UCSD-AML1 (cell line): ENCODE measurements at regions not wholly inside any gene's neighbourhood (a gene's known extent, or its start where the extent isn't known, plus 50 kb on each side); places are given as distances from the start of the nearest gene placed in this dataset.
A peak's percentile ranks its signal among the peaks of the same experiment; 100 is the strongest.

Experiments used
- DNase-seq: peaks from one replicate; lab custom pipeline; 2025; ENCODE audit not compliant: unreplicated experiment; lab: John Stamatoyannopoulos, UW

DNA sequence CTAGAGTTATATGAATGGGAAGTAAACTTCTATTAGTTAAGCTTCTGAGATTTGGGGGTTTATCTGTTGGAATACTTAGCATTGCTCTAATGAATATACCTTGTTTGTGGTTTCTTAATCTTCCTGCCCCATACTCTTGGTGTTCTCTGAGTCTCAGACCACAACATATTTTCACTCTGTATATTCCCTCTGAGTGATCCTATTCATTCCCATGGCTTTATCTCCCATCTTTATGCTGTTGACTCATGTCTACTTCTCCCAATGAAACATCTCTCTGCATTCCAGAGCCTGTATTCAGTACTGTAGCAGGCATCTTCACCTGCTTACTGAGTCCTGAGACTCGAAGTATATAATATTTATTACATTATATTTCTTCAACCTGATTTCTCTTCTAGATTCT is 283.7 kb upstream of the MAP3K7 start:
- no peak for DNase-seq

DNA sequence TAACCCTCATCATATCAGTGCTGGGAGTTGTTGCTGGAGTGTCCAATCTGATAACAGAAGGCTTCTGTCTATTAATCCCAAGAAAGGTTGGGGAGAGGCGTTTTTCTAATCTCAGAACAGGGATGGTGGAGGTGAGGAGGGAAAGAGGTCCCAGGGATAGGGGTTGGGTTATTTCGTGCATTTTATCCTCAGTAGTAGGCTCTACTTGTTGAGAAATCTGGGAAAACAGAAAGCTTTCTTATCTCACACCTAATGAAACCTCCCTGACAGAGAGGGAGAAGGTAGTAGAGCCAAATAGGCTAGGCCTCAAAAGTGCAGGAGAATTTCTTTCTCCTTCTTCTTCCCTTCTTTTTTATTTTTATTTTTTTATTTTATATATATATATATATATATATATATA is 281.8 kb upstream of the MAP3K7 start:
- no peak for DNase-seq

DNA sequence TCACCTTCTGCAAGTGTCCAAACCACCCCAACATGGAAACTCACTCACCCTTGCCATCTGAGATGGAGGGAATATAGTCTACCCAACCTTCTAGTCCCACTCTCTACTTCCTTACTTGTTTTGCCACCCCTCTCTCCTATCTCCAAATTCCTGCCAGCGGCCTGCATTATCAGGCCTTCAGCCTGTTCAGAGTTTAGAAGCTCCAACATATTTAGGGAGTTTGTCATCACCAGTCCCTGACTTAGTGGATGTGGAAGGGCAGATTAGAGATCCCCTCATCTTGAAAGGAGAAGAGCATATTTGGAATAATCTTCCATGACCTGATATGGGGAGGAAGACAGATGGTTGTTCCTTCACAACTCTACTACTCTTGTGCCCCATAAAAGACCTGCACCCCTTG is 281.4 kb upstream of the MAP3K7 start:
- DNase-seq: no peak

DNA sequence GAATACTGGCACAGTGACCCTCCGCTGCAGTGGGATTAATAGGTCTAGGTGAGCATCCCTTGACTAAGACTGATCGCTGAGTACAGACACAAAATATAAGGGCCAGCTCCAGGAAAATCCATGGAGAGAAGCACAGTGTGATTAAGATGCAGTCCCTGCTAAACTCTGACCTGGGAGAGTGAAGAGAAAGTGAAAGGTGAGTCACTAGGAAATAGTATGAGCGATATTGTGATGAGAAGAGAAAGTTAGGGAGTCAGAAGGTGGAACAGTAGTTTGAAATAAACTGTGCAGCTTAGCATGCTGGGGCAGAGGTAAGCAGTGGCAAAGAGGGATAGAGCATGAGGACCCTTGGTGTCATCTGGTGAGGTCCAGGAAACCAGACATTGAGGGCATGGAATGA is 278.6 kb upstream of the MAP3K7 start:
- no peak for DNase-seq

DNA sequence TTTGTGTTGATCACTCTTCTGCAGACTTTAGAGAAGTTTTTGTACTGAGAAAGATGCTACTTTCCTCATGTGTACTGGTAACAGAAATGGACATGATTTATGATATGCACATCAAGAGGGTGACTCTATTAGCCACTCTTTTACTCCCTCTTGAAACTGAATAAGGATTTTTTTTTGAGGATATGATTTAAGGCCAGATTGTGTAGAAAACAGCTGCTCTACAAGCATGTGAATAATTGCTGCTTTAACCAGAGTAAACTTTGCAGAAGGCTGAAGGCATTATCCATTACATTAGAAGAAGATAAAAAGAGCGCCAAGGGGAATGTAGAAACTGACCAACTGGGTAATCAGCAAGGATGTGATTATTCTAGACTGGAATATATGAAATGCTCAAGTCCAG is 276.2 kb upstream of the MAP3K7 start:
- no peak for DNase-seq

DNA sequence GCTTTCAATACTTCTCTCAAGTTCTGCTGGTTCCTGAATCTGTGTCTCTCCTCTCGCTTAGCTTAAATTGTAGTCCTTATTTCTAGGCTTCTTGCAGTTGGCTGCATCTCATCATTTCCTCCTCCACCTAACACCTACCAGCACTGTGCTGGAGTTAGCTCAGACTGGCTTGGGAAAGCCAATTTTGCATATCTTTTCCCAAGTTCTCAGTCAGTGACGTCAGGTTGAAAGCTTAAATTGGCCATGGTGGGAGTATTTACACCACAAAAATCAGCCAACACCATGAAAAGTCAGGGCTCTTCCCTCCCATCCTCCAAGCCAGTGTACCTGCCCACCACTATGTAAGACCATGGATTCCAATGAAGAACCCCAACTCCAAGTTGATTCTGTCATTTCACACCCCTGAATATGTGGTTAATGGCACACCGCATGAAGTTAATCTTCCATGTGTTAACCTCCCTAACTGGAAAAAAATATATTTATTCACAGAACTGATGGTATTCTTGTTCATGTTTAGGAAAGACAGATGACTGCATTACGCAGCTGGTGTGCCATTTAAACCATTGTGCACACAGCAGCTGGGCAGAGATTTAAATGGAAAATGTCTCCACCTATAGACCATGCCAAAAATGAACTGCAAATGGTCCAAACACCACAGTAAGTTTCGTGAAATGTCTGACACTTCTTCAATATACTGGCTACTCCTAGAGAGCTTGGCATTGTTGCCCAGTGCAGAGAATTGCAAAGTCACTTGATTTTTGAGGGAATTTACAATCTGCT is 274.1 kb upstream of the MAP3K7 start:
- DNase-seq: no peak

DNA sequence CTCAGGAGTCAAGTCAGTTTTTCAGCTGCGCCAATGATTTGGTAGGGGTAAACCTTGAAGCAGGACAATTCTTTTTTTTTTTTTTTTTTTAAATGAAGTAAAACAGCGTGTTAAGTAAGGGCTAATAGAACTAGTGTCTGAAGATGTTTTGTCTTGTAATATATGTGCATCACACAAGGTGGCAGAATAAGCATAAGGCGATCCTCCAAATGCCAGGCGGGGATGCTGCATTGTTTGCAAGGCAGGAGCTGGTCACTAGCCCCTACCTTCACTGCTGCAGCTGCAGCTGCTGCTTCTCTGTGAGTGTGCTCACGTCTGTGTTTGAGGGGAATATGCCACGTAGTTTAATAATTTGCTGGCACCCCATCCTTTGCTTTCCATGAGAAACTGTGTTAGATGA is 272.7 kb upstream of the MAP3K7 start:
- DNase-seq: peak; percentile 34

DNA sequence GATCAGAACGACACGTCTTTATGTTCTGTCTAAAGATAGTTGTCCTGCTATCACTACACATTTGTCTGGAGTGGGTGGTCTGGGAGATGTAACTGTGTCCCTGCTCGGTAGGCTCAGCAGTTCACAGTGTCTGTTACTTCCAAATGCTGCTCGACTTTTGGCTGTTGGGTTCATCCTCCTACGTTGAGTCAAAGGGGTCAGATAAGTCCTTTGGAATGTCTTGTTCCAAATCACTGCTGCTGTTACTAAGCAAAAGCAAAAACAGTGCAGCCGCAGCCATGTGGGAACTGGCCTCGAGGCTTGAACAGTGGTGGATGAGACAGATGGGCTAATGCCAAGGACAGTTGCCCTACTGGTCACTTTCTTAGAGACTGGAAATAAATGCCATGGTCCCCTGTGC is 272.2 kb upstream of the MAP3K7 start:
- DNase-seq: no peak

DNA sequence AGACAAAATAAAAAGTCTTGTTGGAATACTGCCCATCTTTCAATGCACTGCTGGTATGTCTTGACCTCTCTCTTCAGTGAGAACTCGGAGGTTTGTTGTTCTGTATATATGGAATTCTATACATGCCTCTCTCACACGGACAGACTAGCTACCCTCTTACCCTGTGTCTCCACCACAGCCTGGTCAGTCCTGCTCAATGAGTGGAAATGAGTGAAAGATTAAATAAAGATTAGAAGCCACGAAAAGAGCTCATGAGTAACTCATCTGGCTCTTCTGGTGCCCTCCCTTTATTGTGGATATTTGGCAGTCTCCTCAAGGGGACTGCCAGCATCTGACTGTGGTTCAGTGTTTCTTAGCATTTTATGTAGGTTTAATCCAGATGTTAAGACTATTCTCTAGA is 262.8 kb upstream of the MAP3K7 start:
- DNase-seq: no peak

DNA sequence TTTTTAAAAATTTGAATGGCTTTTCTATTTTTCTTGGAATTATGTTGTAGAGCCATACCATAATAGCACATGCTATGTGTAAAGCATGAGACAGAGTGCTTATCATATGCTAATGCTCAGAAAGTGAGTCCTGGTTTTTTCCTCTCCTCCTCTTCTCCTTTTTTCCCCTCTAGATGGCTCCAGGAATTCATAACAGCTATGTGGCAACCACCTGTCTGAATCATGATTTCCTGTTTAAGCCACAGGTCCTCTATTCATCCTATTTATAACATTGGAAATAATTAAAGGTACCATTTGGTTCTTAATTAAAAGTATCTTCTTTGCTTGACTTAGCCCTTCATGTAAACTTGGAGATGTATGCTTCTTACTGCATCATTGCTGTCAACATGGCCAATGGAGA is 260.0 kb upstream of the MAP3K7 start:
- no peak for DNase-seq

DNA sequence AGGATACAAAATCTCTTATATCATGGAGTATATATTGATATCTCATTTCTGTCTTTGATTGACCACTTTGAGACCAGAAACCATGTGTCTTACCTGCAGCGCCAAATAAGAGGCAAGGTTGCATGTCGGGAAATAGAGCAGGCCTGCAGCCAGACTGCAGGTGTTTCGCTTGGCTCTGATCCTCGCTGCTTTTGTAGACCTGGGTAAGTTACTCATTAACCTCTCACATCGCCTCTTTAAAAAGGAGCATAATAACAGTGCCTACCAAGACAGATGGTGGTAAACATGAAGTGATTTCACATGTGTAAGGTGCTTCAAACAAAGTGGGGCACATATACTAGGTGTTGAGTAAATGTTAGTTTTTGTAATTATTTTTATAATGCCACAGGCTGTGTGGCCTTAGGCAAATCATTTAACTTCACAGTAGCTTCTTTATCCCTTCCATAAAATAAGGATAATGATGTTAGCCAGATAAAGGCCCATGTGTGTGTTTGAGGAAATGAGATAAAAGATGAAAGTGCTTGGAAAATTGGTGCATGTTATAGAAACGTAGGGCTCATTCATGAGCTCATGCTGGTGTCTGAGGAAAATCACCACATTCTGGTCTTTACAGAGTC is 248.8 kb upstream of the MAP3K7 start:
- DNase-seq: no peak

DNA sequence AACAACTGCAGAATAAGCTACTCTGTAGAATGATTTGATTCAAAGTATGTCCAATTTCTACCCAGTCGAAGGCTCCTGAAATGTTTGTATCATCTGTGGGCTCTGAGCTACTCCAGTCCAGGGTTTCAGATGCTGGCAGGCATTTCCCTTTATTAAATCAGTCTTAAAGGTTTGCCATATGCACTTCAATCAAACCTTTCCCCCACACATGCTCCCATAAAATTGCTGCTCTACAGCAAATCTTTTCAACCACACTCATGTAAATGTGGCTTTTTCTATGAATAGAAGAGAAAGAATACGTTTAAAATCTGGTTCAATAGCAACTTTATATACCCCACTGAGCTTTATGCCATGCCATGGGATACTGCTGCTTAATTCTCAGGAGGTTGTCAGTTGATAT is 242.4 kb upstream of the MAP3K7 start:
- no peak for DNase-seq

DNA sequence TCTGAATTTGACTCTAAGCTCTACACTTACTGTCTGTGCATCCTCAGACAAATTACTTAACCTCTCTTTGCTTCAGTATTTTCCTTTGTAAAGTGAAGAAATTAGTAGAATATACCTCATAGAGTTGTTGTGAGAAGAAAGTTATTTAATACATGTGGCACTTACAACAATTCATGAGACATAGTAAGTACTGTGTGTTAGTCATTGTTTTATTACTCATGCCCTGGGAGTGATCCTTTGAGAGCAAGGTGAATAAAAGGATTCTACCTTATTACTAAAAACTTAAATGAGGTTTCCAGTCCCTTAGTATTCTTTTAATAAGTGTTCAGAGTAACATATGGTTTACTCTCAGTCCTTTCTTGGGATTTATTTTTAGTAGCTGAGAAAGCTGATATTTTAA is 233.6 kb upstream of the MAP3K7 start:
- DNase-seq: no peak

DNA sequence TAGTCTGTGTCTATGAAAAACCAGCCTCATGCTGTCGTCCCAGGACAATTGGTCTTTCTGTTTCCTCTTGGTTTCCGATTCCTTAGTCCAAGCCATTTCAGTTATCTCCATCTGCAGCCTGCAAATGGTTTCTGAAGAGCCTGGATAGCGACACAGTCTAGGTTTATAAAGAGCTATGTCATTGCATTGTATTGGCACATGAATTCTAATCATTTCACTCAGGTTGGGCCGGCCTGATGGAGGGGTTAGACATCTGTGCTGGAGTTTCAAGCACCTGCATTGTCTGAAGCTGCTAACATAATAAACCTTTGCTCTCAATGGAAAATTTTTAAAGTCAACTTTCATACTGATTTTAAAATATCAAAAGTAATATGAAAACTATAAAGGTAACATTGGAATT is 232.6 kb upstream of the MAP3K7 start:
- DNase-seq: no peak

DNA sequence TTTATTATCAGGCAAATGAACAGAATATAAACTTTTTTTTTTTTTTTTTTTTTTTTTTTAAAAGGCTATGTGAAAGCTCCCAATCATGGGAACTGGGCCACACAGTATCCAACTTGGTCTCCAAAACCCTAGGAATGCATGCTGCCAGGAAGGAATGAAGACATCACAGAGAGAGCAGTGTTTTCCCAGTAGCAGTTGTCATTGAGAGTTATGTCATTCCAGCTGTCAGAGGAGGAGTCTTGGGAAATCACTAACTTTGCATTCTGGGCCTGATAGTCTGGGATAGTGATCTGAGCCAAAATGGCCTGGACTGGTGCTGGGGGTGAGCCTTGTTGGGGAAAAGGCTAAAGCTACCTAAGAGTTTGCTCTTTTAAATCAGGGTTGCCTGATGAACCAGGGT is 231.3 kb upstream of the MAP3K7 start:
- DNase-seq: no peak

DNA sequence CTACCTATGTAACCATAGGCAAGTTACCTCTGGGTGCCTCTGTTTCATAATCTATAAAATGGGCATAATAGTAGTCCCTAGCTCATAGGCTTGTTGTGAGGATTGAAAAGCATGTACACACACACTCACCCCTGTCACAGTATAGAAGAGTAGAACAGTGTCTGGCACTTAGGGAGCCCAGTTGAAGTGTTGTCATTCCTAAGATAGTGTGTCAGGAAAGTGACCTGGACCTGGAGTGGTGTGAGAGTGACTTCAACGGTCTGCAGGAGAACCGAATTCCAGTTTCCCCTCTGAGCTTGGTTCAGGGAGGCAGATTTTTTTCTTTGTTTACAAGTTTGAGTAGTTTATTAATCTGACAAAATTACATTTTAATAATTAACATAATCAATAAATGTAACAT is 229.9 kb upstream of the MAP3K7 start:
- no peak for DNase-seq

DNA sequence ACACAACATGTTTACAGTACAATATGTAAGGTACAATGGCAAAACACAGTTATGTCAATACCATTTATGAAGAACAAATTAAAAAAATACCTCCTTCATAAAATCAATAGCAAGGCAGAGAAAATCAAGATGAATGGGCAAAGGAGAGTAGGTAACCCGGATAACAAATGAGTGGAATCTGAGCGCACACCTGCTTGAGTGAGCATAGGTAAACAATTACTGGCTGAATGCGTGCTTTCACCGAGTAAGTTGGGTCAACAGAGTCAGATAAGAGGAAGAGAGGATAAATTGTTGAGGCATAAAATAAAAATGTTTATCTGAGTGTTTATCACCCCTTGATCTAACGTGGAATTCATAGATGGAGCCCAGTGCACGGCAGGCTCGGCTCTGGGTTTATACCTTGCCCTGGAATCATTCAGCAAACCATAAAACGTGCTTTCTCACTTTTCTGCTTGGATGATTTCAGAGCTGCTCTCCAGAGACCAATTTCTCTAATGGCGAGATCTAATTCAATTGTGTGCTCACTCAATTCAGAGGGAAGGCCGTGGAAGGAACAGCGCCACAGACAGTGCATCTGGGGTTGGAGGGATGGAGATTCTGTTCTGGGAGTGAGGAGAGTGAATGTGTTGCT is 224.8 kb upstream of the MAP3K7 start:
- DNase-seq: no peak

DNA sequence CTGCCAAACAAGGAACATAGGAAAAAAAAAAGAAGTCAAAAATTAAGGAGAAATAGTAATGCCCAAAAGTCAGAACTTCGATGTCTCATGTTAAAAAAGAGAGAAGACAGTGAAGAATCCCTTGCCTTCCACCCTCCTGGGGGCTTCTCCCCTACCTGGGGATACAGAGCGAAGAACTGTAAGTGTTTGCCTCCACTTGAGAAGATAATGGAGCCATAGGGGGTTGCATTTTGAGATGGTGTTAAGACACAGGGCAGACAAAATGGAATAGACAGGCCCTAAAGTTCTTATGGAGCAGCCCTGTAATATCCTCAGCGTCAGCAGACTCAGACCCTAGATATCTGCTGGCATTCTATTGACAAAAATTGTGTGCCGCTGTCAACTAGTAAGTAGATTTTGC is 222.2 kb upstream of the MAP3K7 start:
- DNase-seq: no peak

DNA sequence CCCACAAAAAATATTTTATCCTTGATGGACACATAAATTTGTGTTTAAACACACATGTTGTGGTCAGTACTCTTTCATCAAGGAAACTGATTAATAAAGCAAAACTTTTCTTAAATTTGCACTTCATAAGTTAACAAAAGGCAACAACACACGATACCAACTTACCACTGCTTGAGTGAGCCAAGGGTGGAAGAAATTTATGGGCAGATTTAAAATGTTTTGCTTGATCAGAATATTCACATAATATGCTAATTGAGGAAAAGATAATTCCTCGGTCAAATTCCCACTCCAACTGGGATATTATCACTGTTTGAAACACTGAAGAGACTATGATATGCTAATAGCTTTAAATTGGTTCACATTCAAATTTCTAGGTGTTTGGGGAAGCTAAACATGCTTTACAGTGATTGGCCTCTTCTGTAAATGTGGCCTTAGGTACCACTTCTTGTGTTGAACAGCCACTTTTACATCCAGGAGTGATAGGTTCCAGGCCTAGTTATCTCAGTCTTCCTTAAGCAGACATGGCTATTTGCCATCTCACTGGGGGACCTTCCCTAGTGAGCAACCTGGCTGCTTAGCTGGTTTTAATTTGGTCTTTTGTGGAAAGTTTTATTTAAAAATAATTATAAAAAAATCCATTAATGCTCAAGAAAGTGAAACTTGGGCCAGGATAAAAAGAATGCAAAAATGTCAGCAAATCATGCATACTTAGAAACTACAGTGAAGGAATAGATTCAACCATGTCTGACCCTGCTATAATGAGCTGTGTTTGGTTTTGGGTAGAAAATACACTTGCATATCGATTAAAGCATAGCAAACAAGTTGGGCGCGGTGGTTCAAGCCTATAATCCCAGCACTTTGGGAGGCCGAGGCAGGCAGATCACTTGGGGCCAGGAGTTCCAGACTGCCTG is 221.2 kb upstream of the MAP3K7 start:
- DNase-seq: no peak

DNA sequence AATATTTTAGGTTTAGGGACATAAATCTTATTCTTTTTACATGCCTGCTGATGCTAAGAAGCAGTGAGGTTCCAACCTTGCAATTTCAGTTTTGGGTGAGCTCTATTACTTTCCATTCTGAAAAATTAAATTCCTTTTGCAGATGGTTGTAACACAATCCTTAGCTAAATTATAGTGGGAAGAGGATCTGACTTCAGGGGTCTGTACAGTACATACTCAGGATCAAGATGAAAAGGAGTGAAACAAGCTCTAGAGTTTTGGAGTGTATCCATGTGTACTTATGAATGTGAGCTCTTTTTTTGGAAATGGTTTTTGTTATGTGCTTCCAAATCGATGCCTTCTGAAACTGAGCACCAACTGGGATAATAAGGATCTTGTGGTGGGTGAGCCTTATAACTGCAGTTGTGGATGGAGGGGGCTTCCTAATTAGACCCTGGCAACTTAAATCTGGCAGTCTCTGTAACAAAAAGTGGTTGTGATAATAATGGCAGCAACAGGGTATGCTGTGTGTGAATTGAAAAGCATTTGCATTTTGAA is 218.8 kb upstream of the MAP3K7 start:
- no peak for DNase-seq

DNA sequence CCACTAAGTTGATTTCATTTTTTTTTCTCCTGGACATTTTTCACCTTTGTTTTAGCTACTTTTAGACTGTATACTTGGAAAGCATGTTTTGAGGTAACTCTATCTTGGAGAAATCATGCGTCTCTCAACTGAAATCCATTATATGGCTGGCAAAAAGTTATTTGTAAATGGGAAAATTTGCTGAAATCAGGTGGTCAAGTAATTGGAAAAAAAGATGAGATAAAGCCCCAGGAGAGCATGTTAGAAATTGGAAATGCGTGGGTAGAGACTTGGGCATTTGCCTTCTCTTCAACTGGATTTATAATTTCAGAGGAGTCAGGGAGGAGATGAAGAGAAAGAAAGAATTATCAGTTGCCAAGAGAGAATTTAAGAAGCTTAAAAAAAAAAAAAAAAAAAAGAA is 217.1 kb upstream of the MAP3K7 start:
- DNase-seq: no peak
